ENCODE measurements at regions not wholly inside any gene's neighbourhood (a gene's known extent, or its start where the extent isn't known, plus 50 kb on each side); places are given as distances from the start of the nearest gene placed in this dataset.
A peak's percentile ranks its signal among the peaks of the same experiment; 100 is the strongest.

- DNase-seq (peak; percentile 62 to 64), FAIRE-seq (no peak)
- H3K4me3 ChIP-seq (ENCODE audit: low read depth in 1 of 3, low read length in 3 of 3), result no peak overlapping the region
- peaks cover 0 to 13% (median 0%) of the 10 kb centered on the region in 3 donors for H3K4me1 ChIP-seq (ENCODE audit: control insufficient read depth in 3 of 3, insufficient read depth in 2 of 3, low read depth in 1 of 3, low read length in 2 of 3)
- peak overlapping the region in 1 of 3 donors; percentile 1 for H3K27ac ChIP-seq (ENCODE audit: low read depth in 1 of 3, low read length in 2 of 3)
- 22 to 67% (median 45%) methylated on average over 12 of the region's 12 CpGs for WGBS, 3 donors
- no peaks in the 10 kb centered on the region for H3K27me3 ChIP-seq (ENCODE audit: control insufficient read depth in 3 of 3, insufficient read depth in 3 of 3, low read length in 3 of 3)
- H3K9me3 ChIP-seq (ENCODE audit: control insufficient read depth in 2 of 2, insufficient read depth in 1 of 2, low read depth in 1 of 2, low read length in 1 of 2), result no peaks in the 10 kb centered on the region
- no peaks in the 10 kb centered on the region for H3K36me3 ChIP-seq (ENCODE audit: control insufficient read depth in 3 of 3, insufficient read depth in 2 of 3, low read depth in 1 of 3, low read length in 3 of 3)
Observed at GRCh38 chr7:30226614-30227268, 57.7 kb upstream of the ZNRF2 start.

GRCh38 chr7:30231271-30231670 lies 53.1 kb upstream of the ZNRF2 start:
- 90 to 94% (median 90%) methylated on average over 1 of the region's 1 CpG for WGBS, 3 donors
- Histone ChIP-seq H3K4me1 (ENCODE audit: control insufficient read depth in 3 of 3, insufficient read depth in 2 of 3, low read depth in 1 of 3, low read length in 2 of 3) (peaks cover 0 to 5% (median 0%) of the 10 kb centered on the region in 3 donors), H3K9me3 (ENCODE audit: control insufficient read depth in 2 of 2, insufficient read depth in 1 of 2, low read depth in 1 of 2, low read length in 1 of 2) (no peaks in the 10 kb centered on the region), H3K27me3 (ENCODE audit: control insufficient read depth in 3 of 3, insufficient read depth in 3 of 3, low read length in 3 of 3) (no peaks in the 10 kb centered on the region), H3K27ac (ENCODE audit: low read depth in 1 of 3, low read length in 2 of 3) (no peak overlapping the region), H3K4me3 (ENCODE audit: low read depth in 1 of 3, low read length in 3 of 3) (no peak overlapping the region), H3K36me3 (ENCODE audit: control insufficient read depth in 3 of 3, insufficient read depth in 2 of 3, low read depth in 1 of 3, low read length in 3 of 3) (no peaks in the 10 kb centered on the region)
- DNase-seq, result no peak
- no peak for FAIRE-seq

GRCh38 chr7:30232391-30232790 lies 52.0 kb upstream of the ZNRF2 start:
- H3K36me3 ChIP-seq (ENCODE audit: control insufficient read depth in 3 of 3, insufficient read depth in 2 of 3, low read depth in 1 of 3, low read length in 3 of 3), result no peaks in the 10 kb centered on the region
- no peak for FAIRE-seq
- H3K9me3 ChIP-seq (ENCODE audit: control insufficient read depth in 2 of 2, insufficient read depth in 1 of 2, low read depth in 1 of 2, low read length in 1 of 2), result no peaks in the 10 kb centered on the region
- no peak for DNase-seq
- 81 to 92% (median 90%) methylated on average over 4 of the region's 4 CpGs for WGBS, 3 donors
- no peaks in the 10 kb centered on the region for H3K27me3 ChIP-seq (ENCODE audit: control insufficient read depth in 3 of 3, insufficient read depth in 3 of 3, low read length in 3 of 3)
- no peak overlapping the region for H3K4me3 ChIP-seq (ENCODE audit: low read depth in 1 of 3, low read length in 3 of 3)
- no peaks in the 10 kb centered on the region for H3K4me1 ChIP-seq (ENCODE audit: control insufficient read depth in 3 of 3, insufficient read depth in 2 of 3, low read depth in 1 of 3, low read length in 2 of 3)
- H3K27ac ChIP-seq (ENCODE audit: low read depth in 1 of 3, low read length in 2 of 3), result no peak overlapping the region
